HG02759 (cell line): ENCODE measurements at regions not wholly inside any gene's neighbourhood (a gene's known extent, or its start where the extent isn't known, plus 50 kb on each side); places are given as distances from the start of the nearest gene placed in this dataset.
"Not testable (repeated sequence)": the region's sequence is repeated elsewhere in the genome, so short reads cannot be mapped to it uniquely, and the experiment has no call there.

ENCODE experiments used
- ATAC-seq: cut with Tn5 transposase; IDR thresholded peaks from one replicate; pipeline ENCODE4 v1.9.1; 2021; ENCODE audit warnings: mild to moderate bottlenecking, moderate library complexity; ENCODE audit not compliant: unreplicated experiment

DNA sequence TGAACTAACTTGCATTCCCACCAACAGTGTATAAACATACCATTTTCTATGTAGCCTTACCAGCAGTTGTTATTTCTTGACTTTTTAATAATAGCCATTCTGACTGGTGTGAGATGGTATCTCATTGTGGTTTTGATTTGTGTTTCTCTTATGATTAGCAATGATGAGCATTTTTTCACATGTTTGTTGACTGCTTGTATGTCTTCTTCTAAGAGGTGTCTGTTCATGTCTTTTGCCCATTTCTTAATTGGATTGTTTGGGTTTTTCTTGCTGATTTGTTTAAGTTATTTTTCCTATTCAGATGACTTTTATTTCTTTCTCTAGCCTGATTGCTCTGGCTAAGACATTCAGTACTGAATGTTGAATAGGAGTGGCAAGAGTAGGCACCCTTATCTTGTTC, 230.3 kb downstream of the DAD1 start:
- no peak for ATAC-seq

DNA sequence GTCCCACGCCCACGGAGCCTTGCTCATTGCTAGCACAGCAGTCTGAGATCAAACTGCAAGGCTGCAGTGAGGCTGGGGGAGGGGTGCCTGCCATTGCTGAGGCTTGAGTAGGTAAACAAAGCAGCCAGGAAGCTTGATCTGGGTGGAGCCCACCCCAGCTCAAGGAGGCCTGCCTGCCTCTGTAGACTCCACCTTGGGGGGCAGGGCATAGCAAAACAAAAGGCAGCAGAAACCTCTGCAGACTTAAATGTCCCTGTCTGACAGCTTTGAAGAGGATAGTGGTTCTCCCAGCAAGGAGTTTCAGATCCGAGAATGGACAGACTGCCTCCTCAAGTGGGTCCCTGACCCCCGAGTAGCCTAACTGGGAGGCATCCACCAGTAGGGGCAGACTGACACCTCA, 239.7 kb downstream of the DAD1 start:
- not testable (repeated sequence) for ATAC-seq

DNA sequence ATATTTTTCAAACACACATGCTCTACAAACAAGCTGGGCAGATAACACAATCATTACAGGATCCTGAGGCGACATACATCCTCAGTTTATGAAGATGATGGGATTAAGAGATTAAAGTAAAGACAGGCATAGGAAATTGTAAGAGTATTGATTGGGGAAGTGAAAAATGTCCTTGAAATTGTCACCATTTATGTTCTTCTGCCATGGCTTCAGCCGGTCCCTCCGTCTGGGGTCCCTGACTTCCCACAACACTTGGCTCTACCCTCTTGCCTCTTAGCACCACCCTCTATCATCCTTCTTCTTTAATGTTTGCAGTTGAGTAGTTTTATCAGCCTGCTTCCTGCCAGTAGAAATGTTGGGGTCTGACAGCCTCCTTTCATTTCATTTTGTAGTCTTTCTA, 244.4 kb downstream of the DAD1 start:
- ATAC-seq = no peak

DNA sequence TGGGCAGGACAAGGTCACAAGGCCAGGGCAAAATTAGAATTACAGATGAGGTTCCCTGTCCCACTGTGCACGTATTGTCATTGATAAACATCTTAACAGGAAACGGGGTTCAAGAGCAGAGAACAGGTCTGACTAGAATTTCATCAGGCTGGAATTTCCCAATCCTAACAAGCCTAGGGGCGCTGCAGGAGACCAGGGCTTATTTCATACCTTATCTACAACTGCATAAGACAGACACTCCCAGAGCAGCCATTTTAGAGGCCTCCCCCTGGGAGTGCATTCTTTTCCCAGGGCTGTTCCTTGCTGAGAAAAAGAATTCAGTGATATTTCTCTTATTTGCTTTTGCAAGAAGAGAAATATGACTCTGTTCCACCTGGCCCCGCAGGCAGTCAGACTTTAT, 244.8 kb downstream of the DAD1 start:
- not testable (repeated sequence) for ATAC-seq

DNA sequence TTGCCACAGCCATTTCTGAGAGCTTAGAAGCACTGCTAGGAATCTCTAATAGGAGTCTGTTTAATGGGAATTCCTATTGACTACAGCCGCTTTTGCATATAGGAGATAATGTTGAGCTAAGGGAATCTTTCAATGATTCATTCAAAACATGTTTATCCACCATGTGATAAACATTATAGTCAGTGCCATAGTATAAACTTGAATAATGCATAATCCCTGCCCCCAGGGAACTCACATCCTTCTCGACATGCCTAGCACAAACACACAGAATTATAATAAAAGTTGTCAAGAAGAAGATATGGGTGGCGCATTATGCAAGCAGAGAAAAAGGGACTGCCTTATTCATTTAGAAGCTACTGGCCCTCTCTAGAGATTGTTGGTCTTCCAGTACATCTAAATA, 248.0 kb downstream of the DAD1 start:
- ATAC-seq = no peak

DNA sequence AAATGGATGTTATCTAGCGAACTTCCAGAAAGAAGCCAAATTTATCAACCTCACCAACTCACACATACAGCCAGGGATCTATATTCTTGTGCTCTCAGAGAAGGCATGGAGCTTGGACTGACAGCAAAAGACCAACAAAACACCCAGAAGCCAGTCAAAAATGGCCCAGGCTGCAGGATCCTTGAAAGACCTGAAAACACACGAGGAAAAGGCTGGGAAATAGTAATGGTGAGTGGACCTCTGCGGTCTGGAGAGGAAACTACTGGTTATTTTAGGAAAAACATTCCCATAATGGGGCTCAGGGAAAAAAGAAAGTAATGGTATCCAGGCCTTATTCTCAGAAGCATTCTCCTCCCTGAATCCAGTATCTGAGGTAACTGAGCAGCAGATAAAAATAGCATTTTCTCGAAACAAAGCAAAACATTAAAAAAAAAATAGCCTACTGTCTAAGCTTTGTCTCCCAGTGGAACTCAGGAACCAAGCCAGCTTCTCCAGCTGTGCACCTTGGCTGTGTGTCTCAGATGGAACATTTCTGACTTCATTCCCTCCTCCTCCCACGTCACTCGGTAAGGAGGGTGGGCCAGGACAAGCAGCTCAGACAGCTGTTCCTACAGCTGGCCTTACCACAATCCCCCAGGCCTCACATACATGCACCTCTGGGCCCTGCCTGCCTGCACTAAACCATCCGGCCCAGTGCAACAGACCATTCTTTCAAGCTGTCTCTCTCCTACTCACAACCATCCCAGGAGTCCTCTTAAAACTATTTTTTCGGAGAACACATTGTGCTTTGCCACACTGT, 249.9 kb downstream of the DAD1 start:
- ATAC-seq = no peak

DNA sequence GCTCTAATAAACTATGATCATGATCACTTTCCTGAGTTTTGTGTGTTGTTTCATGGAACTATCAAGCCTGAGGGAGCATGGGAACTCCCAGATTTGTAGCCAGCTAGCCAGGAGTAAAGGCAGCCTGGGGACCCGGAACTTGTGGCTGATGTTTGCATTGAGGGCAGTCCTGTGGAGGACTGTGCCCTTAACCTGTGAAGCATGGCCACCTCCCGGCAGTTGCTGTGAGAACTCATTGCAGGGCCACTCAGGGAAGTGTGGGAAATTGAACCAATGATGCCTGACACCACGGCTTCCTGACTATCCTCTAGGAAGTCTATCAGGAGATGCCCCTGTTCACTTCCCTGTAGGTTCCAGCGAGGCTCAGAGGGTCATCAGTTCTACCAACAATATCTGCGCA, 250.6 kb downstream of the DAD1 start:
- no peak for ATAC-seq

DNA sequence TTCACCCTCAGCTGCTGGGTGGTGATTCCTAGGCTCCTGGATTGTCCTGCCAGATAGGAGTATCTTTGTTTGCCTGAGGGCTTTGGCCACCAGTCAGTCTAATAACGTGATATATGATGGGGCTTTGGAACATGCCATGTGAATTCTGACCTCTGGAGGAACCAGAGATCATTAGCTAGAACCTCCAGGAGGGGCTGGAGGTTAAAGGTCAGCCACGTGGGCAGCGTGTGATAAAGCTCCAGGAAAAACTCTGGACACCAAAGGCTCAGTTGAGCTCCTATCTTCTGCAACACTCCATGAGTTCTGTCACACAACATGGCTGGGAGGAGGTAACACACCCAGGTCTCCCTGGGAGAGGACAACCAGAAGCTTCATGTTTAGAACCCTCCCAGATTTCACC, 251.1 kb downstream of the DAD1 start:
- no peak for ATAC-seq

DNA sequence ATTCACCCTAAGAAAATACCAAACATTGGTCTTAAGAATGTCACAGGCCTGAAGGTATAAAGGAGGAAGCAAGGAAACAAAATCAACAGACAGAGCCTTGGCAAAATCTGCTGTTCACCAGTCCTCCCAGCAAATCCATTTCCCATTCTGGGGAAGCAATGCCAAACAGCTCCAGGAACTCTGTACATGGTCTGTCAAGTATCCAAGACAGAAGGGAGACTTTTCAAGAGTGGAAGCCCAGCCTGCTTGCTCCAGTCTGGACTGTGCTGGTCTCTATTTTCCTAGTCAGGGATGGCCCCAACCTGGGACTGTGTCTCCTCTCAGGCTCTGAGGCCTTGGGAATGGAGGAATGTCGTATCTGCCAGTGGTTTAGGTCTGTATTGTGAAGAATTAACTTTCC, 251.5 kb downstream of the DAD1 start:
- no peak for ATAC-seq

DNA sequence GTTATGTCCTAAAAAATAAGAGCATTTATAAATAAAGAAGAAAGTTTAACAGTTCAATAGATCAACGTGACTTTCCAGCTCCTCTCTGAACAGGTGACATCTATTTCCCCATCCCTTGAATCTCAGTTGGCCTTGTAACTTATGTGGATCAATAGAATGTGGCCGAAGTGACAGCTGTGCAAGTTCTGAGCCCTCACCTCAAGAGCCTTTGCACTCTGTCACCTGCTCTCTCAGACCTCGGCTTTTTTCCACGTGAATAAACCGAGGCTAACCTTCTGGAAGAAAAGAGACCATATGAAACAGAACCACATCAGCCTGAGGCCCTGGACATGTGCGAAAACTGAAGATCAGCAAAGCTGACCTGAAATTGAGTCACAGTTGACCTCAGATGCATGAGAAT, 253.0 kb downstream of the DAD1 start:
- no peak for ATAC-seq

DNA sequence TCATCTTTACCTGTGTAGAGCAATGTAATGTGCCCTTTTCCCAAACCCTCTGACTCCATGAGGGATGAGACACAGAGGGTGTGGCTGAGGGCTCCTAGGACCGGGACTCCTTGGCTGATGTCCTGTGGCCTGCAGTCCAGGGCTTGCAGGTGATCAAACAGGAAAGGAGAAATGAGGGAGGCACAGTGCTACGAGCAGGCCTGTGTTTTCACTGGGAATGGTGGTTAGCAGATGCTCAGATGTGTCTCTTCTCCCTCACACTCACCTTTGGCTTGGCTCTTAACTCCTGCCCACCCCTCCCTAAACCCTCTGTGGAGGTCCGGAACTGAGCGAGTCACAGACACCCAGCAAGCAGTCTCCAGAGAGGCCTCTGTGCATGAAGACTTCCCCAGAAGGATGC, 254.4 kb downstream of the DAD1 start:
- ATAC-seq = no peak

DNA sequence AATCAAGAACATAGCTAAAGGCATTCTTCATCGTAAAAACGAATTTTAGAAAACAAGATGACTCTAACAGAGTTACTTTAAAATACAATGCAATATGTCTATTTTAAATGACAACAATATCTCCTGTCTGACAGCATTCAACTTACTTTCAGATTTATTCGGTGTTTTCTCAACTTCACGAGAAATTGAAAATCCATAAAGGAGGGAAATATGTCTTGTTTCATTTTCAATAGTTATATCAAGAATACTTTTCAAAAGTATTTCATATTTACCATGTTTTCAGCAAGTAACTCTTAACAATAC, 254.8 kb downstream of the DAD1 start:
- no peak for ATAC-seq

DNA sequence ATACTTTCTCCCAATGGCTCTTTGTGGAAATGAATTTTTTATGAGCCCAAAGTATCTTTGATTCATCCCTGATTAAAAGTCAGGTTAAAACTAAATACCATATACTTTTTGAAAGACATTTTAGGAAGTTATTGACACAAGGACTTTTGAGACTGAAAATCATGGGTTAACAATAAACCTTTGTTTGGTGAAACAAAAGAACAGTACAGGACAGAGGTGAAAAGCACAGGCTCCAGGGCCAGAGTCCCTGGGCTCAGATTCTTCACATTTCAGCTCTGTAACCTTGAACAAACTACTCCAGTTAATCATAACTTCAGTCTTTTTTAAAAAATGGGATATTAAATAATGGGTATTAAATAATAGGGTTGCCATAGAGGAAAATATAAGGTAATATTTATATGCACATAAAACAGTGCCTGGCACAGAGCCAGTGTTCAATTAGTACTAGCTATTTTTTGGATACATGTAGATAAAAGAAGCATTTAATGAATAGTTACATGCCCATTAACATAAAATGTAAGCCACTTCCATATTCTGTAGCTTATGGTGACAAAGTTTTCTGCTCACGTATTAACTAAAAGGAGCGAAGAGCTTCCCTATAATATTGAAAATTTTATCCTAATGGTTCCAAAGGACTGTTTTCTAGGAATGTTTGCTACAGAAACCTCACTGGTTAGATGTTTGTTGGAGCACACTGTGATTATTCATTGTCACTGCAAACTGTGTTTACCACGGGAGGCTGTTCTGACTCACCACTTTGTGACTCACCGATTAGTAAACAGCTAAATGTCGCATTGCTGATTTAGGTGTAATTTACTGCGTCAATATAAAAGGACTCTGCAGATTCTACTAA, 255.4 kb downstream of the DAD1 start:
- no peak for ATAC-seq

DNA sequence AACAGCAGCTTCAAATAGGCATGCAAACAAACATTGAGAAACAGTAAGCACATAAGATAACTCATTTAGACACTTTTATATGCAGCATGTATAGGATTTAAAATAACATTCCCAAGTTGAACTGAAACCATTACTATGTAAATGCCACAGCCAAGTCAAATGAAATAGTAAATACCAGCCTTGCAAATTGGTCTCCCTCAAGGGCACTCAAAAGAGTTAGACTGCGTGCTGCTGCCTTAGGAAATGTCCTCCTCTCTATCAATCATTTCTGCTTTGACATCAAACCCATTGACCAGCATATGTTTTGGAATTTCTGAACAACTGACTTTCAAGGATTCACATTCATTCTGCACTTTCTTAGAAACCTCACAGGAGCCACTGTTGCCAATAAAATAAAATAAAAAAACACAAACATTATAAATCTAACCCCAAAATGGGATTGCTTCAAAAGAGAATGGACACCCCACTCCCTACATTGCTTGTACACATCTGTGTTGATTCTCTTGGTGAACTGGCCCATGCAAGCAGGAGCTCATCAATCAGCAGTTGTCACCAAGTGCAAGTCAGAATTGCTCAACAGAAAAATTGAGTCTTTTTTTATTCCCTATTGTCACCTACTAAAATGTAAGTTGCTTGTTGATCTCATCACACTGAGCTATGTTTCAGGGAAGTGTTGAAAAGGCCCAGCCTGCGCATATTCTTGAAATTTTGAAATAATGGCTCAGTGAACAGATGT, 256.2 kb downstream of the DAD1 start:
- ATAC-seq = no peak

DNA sequence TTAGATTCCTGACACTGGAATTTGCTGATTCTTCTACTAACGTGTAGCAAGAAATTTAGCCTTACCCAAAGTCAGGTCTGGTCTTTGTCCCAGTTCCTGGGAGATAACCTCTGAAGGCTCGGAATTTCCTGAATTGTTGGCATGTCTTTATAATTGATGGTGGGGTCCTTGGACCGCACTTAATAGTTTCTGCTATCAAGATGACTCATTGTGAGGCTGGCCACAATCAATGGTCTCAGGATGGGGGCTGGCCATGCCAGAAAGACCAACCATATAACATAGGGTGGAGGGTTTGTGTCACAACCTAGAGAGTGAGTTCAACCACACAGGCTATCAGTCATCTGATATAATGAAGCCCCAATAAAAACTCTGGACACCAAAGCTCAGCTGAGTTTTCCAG, 259.7 kb downstream of the DAD1 start:
- ATAC-seq = no peak

DNA sequence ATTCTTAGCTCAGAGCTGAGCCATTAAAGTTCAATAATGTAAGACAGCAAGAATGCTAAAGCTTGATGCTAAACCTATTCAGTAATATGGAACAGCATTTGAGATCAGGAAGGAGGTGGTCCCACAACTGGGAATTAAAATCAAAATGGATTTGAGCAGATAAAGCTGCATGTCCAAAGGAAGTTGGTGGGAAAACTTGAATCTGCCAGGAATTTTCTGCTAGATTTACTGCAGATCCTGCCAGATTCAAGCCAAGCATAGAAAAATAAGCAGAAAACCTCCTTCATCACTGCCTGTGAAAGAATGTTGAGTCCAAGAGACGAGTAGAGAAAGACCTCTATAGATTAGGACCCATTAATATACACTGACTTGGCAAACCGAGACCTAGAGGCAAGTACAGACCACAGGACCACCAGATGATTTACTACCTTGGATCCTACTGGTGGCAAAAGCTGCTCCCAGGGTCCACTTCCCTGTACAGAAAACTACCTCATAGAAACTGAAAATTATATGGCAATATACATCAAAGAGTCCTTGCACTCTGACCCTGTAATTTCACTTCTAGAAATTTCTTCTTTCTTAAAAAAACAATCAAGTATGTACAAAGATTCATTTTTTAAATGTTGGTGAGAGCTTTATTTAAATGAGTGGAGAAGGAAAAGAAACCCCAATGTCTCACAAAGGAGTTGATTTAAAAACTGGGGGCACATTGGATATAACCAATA, 263.2 kb downstream of the DAD1 start:
- ATAC-seq = no peak

DNA sequence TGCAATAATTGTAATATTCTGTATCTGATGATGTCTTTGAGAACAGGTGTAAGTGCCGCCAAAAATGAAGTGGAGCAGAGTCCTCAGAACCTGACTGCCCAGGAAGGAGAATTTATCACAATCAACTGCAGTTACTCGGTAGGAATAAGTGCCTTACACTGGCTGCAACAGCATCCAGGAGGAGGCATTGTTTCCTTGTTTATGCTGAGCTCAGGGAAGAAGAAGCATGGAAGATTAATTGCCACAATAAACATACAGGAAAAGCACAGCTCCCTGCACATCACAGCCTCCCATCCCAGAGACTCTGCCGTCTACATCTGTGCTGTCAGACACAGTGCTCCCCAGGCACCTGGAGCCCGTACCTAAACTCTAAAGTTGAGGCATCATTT, 268.7 kb downstream of the DAD1 start:
- ATAC-seq = no peak

DNA sequence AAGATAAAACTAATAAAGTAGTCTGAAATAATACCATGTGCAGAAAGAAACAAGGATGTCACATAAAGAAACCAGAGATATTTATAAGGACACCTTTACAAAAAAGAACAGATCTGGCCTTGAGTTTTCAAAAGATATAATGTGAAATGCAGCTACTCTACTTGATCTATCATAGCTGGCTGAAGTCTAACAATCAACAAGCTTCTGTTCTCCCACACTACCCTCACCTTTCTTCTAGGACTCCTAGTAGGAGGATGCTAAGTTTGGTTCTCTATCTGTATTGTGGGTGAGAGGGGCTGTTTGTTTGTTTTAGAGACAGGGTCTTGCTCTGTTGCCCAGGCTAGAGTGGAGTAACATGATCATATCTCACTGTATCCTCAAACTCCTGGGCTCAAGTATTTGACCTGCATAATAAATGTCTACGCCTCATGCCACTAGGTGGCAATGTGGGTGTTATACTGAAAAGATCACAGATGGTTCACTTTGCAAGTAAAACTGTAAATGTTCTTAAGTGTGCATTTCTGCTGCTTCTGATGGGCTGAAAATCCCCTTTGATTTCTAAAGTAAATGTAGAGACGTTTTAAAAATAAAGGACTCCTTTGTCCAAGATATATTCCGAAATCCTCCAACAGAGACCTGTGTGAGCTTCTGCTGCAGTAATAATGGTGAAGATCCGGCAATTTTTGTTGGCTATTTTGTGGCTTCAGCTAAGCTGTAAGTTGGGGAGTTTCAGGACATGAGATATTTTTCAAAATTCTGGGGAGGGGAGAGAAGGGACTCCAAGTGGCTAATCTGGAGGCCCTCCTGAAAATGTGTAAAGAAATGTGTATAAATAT, 269.3 kb downstream of the DAD1 start:
- ATAC-seq = no peak

DNA sequence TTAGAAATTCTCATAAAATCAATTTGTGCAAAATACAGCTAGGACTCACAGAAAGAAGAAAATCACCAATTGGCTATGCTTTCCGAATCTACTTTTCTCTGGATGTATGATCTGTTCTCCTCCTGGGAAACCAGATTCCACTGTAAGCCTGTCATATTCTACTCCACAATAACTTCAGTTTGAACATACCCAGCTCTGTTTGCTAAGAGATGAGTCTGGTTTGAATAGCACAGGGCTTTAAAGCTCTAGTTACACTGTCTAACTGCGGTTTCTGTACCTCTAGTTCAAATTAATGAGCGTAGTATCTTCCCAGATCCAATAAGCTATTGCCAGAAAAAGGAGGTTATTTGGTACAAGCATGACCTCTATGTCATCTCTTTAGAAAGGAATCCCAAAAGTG, 270.1 kb downstream of the DAD1 start:
- ATAC-seq = no peak

DNA sequence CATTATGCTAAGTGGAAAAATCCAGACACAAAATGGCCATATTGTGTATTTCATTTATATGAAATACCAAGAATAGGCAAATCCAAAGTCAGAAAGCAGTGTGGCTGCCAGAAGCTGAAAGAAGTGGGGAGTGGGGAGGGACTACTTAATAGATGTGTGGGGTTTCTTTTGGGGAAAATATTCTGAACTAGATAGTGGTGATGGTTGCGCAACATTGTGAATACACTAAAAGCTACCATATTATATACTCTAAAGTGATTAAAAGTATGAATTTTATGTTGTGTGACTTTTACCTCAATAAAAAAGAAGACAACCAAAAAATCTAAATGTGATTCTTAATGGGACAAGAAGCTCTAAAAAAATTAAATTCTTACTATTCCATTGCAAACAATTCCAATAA, 272.6 kb downstream of the DAD1 start:
- no peak for ATAC-seq
